ENCODE measurements at regions not wholly inside any gene's neighbourhood (a gene's known extent, or its start where the extent isn't known, plus 50 kb on each side); places are given as distances from the start of the nearest gene placed in this dataset.

GRCh38 chr5:39716532-39717028 is 291.8 kb upstream of the DAB2 start:
- TF ChIP-seq CTCF (conservative IDR thresholded peaks at IDR 0.05; ENCODE audit: low read depth, low read length) = peak; percentile 82
- TF ChIP-seq EZH2phosphoT487 (IDR thresholded peaks at IDR 0.05; ENCODE audit: borderline replicate concordance, low read length) = no peak
- no peak for TF ChIP-seq EZH2 (IDR thresholded peaks at IDR 0.05; ENCODE audit: low read length, unreplicated experiment)
